ENCODE measurements at regions not wholly inside any gene's neighbourhood (a gene's known extent, or its start where the extent isn't known, plus 50 kb on each side); places are given as distances from the start of the nearest gene placed in this dataset.

- TF ChIP-seq MXI1 (IDR thresholded peaks at IDR 0.05; ENCODE audit: borderline replicate concordance, low read depth, low read length) = no peak
- TF ChIP-seq MAZ (IDR thresholded peaks at IDR 0.05; ENCODE audit: borderline replicate concordance, low read depth, low read length) = no peak
- TF ChIP-seq RFX5 (IDR thresholded peaks at IDR 0.05; ENCODE audit: low read depth, low read length) = no peak
- TF ChIP-seq CTCF (conservative IDR thresholded peaks at IDR 0.05; ENCODE audit: low read depth, low read length) = no peak
- TF ChIP-seq POLR2A (IDR thresholded peaks at IDR 0.05; ENCODE audit: low read depth, low read length) = no peak
- TF ChIP-seq FOS (IDR thresholded peaks at IDR 0.05; ENCODE audit: low read depth, low read length) = no peak
- no peak for TF ChIP-seq CEBPB (IDR thresholded peaks at IDR 0.05; ENCODE audit: low read depth, low read length)
- no peak for TF ChIP-seq RAD21 (IDR thresholded peaks at IDR 0.05; ENCODE audit: low read length)
- TF ChIP-seq USF2 (IDR thresholded peaks at IDR 0.05; ENCODE audit: low read depth, low read length) = no peak
- TF ChIP-seq RCOR1 (IDR thresholded peaks at IDR 0.05; ENCODE audit: insufficient replicate concordance, low read length) = no peak
- TF ChIP-seq ELK1 (IDR thresholded peaks at IDR 0.05; ENCODE audit: borderline replicate concordance, low read depth, low read length) = no peak
- no peak for TF ChIP-seq MAFK (IDR thresholded peaks at IDR 0.05; ENCODE audit: low read depth, low read length)
These were observed 80.6 kb upstream of the PRR20G start for GRCh38 chr3:127368186-127369032.

Measured in IMR-90 (cell line).